SK-N-SH (cell line): ENCODE measurements at regions not wholly inside any gene's neighbourhood (a gene's known extent, or its start where the extent isn't known, plus 50 kb on each side); places are given as distances from the start of the nearest gene placed in this dataset.

ENCODE experiments used
- CTCF ChIA-PET: fragments of 300-600, 350-600 bp; formaldehyde crosslinking; extraction: SDS; loops from one replicate; lab custom pipeline; 2021; lab: Yijun Ruan, JAX
- POLR2A ChIA-PET: fragments of 350-600 bp; sonication (Branson Sonifier 250); formaldehyde crosslinking; extraction: SDS; loops from one replicate; lab custom pipeline; 2020; ENCODE audit warnings: antibody characterized with exemption, inconsistent platforms; lab: Yijun Ruan, JAX
- DNase-seq: peaks from one replicate; pipeline ENCODE4 v3.0.0; 2012
- H2AFZ ChIP-seq: fragments of 200-600 bp; sonication (generic); 2 replicates; pipeline ENCODE4 v1.8.1; 2016; ENCODE audit warnings: antibody characterized with exemption, mild to moderate bottlenecking, low read depth
- H3F3A ChIP-seq: fragments of 200-600 bp; sonication (generic); replicated peaks from 2 replicates; pipeline ENCODE3; 2016; ENCODE audit warnings: antibody characterized with exemption, mild to moderate bottlenecking; ENCODE audit not compliant: insufficient read depth
- H3K27ac ChIP-seq, 2 experiments: fragments of 200-500 bp in 1 of 2; fragments of 200-600 bp in 1 of 2; sonication (Bioruptor generic) in 1 of 2; sonication (generic), shearing (Covaris generic) in 1 of 2; 2 replicates each; pipeline versions ENCODE4 v1.5.1 to v1.6.1; 2014 to 2016; ENCODE audit warnings: low read depth in 2 of 2, inconsistent platforms in 1 of 2, low read length in 1 of 2, mild to moderate bottlenecking in 1 of 2, mixed read lengths in 1 of 2
- H3K27me3 ChIP-seq: fragments of 200-600 bp; sonication (generic), shearing (Covaris generic); 2 replicates; pipeline ENCODE4 v1.6.1; 2016; ENCODE audit warnings: mixed run types; ENCODE audit not compliant: insufficient read depth
- H3K36me3 ChIP-seq, 2 experiments: fragments of 200-500 bp in 1 of 2; fragments of 200-600 bp in 1 of 2; sonication (Bioruptor generic) in 1 of 2; sonication (generic) in 1 of 2; replicated peaks in 1 of 2; 2 replicates each; pipeline versions ENCODE3 to v1.5.1; 2014 to 2016; ENCODE audit warnings: low read length in 1 of 2, mild to moderate bottlenecking in 1 of 2; ENCODE audit not compliant: insufficient read depth in 2 of 2, control insufficient read depth in 1 of 2
- H3K4me1 ChIP-seq, 2 experiments: fragments of 200-500 bp in 1 of 2; fragments of 200-600 bp in 1 of 2; sonication (Bioruptor generic) in 1 of 2; sonication (generic), shearing (Covaris generic) in 1 of 2; 2 replicates each; pipeline versions ENCODE4 v1.5.1 to v1.6.1; 2014 to 2016; ENCODE audit warnings: low read depth in 1 of 2, low read length in 1 of 2, mixed run types in 1 of 2; ENCODE audit not compliant: insufficient read depth in 2 of 2, control insufficient read depth in 1 of 2
- H3K4me2 ChIP-seq: fragments of 200-600 bp; sonication (generic), shearing (Covaris generic); 2 replicates; pipeline ENCODE4 v1.6.1; 2017; ENCODE audit warnings: mixed run types
- H3K4me3 ChIP-seq, 2 experiments: fragments of 200-500 bp in 1 of 2; fragments of 200-600 bp in 1 of 2; sonication (Bioruptor generic) in 1 of 2; sonication (generic), shearing (Covaris generic) in 1 of 2; 2 replicates each; pipeline versions ENCODE4 v1.5.1 to v1.8.1; 2014 to 2016; ENCODE audit warnings: low read depth in 2 of 2, inconsistent platforms in 1 of 2, low read length in 1 of 2, mild to moderate bottlenecking in 1 of 2, mixed read lengths in 1 of 2, moderate library complexity in 1 of 2
- H3K79me2 ChIP-seq: fragments of 200-600 bp; sonication (generic); 2 replicates; pipeline ENCODE4 v1.8.1; 2017; ENCODE audit warnings: mild to moderate bottlenecking; ENCODE audit not compliant: insufficient read depth
- H3K9ac ChIP-seq: fragments of 200-600 bp; sonication (generic); 2 replicates; pipeline ENCODE4 v1.6.1; 2017; ENCODE audit warnings: mixed run types
- H3K9me2 ChIP-seq: fragments of 200-600 bp; sonication (generic); 2 replicates; pipeline ENCODE4 v1.6.1; 2017; ENCODE audit warnings: mixed run types
- H3K9me3 ChIP-seq: fragments of 200-600 bp; sonication (generic); 2 replicates; pipeline ENCODE4 v1.6.1; 2017; ENCODE audit warnings: mixed run types, mild to moderate bottlenecking, moderate library complexity
- H4K20me1 ChIP-seq: fragments of 200-600 bp; sonication (generic); 2 replicates; pipeline ENCODE4 v1.6.1; 2017; ENCODE audit warnings: mild to moderate bottlenecking, mixed run types; ENCODE audit not compliant: insufficient read depth
- EZH2phosphoT487 ChIP-seq: fragments of 200-600 bp; sonication (generic); IDR thresholded peaks from 2 replicates; pipeline ENCODE4 v1.6.1; 2017; ENCODE audit warnings: low read depth, mixed run types, mild to moderate bottlenecking, antibody characterized with exemption, moderate library complexity, borderline replicate concordance
- FOXJ3 ChIP-seq: sonication (generic); formaldehyde crosslinking; IDR thresholded peaks from 2 replicates; pipeline ENCODE4 v1.5.1; 2020; ENCODE audit warnings: mild to moderate bottlenecking, missing genetic modification reagents
- FOXM1 ChIP-seq: IDR thresholded peaks from 2 replicates; pipeline ENCODE4 v1.4.0; 2012; ENCODE audit warnings: low read depth, mild to moderate bottlenecking
- GATA2 ChIP-seq: sonication (generic); formaldehyde crosslinking; IDR thresholded peaks from 2 replicates; pipeline ENCODE4 v1.5.0; 2020; ENCODE audit warnings: mild to moderate bottlenecking, missing genetic modification reagents
- MEF2A ChIP-seq: IDR thresholded peaks from 2 replicates; pipeline ENCODE4 v1.4.0; 2012; ENCODE audit warnings: low read depth, borderline replicate concordance
- MXI1 ChIP-seq: IDR thresholded peaks from 2 replicates; pipeline ENCODE4 v1.6.1; 2012; ENCODE audit warnings: mild to moderate bottlenecking, low read depth, low read length, improper control_type of control experiment
- NFIC ChIP-seq: IDR thresholded peaks from 2 replicates; pipeline ENCODE4 v1.4.0; 2012; ENCODE audit warnings: borderline replicate concordance
- POLR2AphosphoS5 ChIP-seq: IDR thresholded peaks from 2 replicates; pipeline ENCODE4 v1.6.1; 2012; ENCODE audit warnings: low read depth, low read length
- RAD21 ChIP-seq: IDR thresholded peaks from 2 replicates; pipeline ENCODE4 v1.6.1; 2012; ENCODE audit warnings: mild to moderate bottlenecking, low read length
- RCOR1 ChIP-seq: fragments of 150-350 bp; IDR thresholded peaks from 2 replicates; pipeline ENCODE4 v1.6.1; 2017; ENCODE audit warnings: antibody characterized with exemption, low read length
- RFX5 ChIP-seq: IDR thresholded peaks from 2 replicates; pipeline ENCODE4 v1.6.1; 2012; ENCODE audit warnings: mild to moderate bottlenecking, improper control_type of control experiment, low read length
- TAF1 ChIP-seq: IDR thresholded peaks from 2 replicates; pipeline ENCODE4 v1.6.1; 2012; ENCODE audit warnings: low read depth, mild to moderate bottlenecking, low read length, moderate library complexity, borderline replicate concordance
- TCF12 ChIP-seq: IDR thresholded peaks from 2 replicates; pipeline ENCODE4 v1.4.0; 2012
- TEAD4 ChIP-seq: IDR thresholded peaks from 2 replicates; pipeline ENCODE4 v1.4.0; 2012; ENCODE audit warnings: mild to moderate bottlenecking, borderline replicate concordance; ENCODE audit not compliant: insufficient read depth
- WGBS: methylation state at CpG from one replicate; pipeline ENCODE4 v1.1.6; 2017; ENCODE audit warnings: low lambda C conversion rate; 5-methylcytosine and 5-hydroxymethylcytosine counted together
- TF ChIP-seq, protein P1 (sequence below): fragments of 150-350 bp; IDR thresholded peaks from 2 replicates; pipeline ENCODE4 v1.6.1; 2016; ENCODE audit warnings: mild to moderate bottlenecking, low read depth, low read length
- TF ChIP-seq, protein P2 (sequence below): fragments of 150-350 bp; IDR thresholded peaks from 2 replicates; pipeline ENCODE4 v1.6.1; 2017; ENCODE audit warnings: antibody characterized with exemption, low read length, low read depth, borderline replicate concordance
- TF ChIP-seq, protein P3 (sequence below): IDR thresholded peaks from 2 replicates; pipeline ENCODE4 v1.4.0; 2012; ENCODE audit warnings: low read depth
- TF ChIP-seq, protein P4 (sequence below): IDR thresholded peaks from 2 replicates; pipeline ENCODE4; 2012
- TF ChIP-seq, protein P5 (sequence below): IDR thresholded peaks from 2 replicates; pipeline ENCODE4 v1.4.0; 2012; ENCODE audit warnings: low read depth, borderline replicate concordance

DNA sequence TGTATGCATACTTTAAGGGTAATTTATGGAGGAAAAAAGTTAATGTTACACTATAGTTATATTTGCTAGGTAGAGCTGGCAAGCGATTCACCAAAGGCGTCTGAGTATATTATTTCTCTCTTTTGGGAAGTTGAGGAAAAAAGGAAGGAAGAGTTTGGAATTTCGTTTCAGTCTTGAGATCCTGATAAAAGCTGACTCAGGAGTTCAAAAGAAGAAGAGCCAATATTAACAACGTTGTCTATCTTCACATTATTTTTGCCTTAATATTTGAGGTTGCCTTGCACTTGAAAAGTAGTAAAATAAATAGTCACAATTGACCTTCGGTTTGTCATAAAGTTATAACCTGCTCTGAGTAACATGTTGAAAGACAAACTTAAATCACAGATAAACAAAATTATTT is 888.6 kb downstream of the KCNJ2 start:
- Histone ChIP-seq H3F3A (no peaks in the 10 kb centered on the region), H3K36me3 (no peaks in the 10 kb centered on the region), H3K4me3 (no peak overlapping the region), H3K27me3 (no peaks in the 10 kb centered on the region), H3K4me1 (no peaks in the 10 kb centered on the region), H3K4me2 (no peak overlapping the region), H3K9me3 (no peaks in the 10 kb centered on the region), H3K27ac (no peak overlapping the region), H3K9ac (no peak overlapping the region), H2AFZ (no peak overlapping the region), H3K79me2 (no peaks in the 10 kb centered on the region), H3K9me2 (no peaks in the 10 kb centered on the region), H4K20me1 (no peaks in the 10 kb centered on the region)
- ChIA-PET CTCF (interaction anchor here (1.1 kb wide), 1 partner anchor 20 kb away, joined by 3 read pairs; no protein-coding TSS in a partner anchor), POLR2A (no interaction called here)
- DNase-seq = no peak
- WGBS = 49% methylated on average over 5 of the region's 5 CpGs
- TF ChIP-seq RCOR1 (no peak), NFIC (no peak), EZH2phosphoT487 (no peak), POLR2AphosphoS5 (no peak), TAF1 (no peak), FOXM1 (no peak), TEAD4 (no peak), RAD21 (no peak), MXI1 (no peak), RFX5 (no peak), FOXJ3 (no peak), MEF2A (no peak), GATA2 (no peak)
- TF ChIP-seq, protein P1, sequence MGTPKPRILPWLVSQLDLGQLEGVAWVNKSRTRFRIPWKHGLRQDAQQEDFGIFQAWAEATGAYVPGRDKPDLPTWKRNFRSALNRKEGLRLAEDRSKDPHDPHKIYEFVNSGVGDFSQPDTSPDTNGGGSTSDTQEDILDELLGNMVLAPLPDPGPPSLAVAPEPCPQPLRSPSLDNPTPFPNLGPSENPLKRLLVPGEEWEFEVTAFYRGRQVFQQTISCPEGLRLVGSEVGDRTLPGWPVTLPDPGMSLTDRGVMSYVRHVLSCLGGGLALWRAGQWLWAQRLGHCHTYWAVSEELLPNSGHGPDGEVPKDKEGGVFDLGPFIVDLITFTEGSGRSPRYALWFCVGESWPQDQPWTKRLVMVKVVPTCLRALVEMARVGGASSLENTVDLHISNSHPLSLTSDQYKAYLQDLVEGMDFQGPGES = no peak
- TF ChIP-seq, protein P2, sequence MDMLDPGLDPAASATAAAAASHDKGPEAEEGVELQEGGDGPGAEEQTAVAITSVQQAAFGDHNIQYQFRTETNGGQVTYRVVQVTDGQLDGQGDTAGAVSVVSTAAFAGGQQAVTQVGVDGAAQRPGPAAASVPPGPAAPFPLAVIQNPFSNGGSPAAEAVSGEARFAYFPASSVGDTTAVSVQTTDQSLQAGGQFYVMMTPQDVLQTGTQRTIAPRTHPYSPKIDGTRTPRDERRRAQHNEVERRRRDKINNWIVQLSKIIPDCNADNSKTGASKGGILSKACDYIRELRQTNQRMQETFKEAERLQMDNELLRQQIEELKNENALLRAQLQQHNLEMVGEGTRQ = no peak
- TF ChIP-seq, protein P3, sequence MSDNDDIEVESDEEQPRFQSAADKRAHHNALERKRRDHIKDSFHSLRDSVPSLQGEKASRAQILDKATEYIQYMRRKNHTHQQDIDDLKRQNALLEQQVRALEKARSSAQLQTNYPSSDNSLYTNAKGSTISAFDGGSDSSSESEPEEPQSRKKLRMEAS = no peak
- TF ChIP-seq, protein P4, sequence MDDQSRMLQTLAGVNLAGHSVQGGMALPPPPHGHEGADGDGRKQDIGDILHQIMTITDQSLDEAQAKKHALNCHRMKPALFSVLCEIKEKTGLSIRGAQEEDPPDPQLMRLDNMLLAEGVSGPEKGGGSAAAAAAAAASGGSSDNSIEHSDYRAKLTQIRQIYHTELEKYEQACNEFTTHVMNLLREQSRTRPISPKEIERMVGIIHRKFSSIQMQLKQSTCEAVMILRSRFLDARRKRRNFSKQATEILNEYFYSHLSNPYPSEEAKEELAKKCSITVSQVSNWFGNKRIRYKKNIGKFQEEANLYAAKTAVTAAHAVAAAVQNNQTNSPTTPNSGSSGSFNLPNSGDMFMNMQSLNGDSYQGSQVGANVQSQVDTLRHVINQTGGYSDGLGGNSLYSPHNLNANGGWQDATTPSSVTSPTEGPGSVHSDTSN = no peak

DNA sequence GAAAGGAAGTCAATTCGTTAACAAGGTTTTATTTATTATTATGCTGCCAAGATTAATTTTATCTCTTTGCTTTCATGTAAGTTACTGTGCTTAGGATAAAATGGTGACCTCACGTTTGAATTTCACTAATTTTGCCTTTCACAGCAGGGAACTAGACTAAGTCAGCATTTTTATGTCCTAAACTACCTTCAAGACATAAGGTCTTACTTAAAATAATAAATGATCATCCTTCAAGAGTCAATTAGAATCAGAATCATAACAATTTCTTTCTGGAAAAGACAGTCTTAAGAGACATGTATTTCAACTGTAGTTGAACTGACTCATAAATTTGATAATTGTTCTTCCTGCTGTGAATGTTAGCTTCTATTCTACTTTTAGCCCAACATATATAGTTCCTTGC is 893.8 kb downstream of the KCNJ2 start:
- no peaks in the 10 kb centered on the region for H4K20me1 ChIP-seq
- no peak for DNase-seq
- no peaks in the 10 kb centered on the region for H3F3A ChIP-seq
- H3K9me2 ChIP-seq = no peaks in the 10 kb centered on the region
- ChIA-PET CTCF (no interaction called here), POLR2A (no interaction called here)
- no peak overlapping the region for H3K4me2 ChIP-seq
- no peak overlapping the region for H3K27ac ChIP-seq
- H2AFZ ChIP-seq = no peak overlapping the region
- no peak overlapping the region for H3K9ac ChIP-seq
- H3K27me3 ChIP-seq = no peaks in the 10 kb centered on the region
- H3K4me3 ChIP-seq = no peak overlapping the region
- H3K79me2 ChIP-seq = no peaks in the 10 kb centered on the region
- no peaks in the 10 kb centered on the region for H3K9me3 ChIP-seq
- H3K36me3 ChIP-seq = no peaks in the 10 kb centered on the region
- TF ChIP-seq POLR2AphosphoS5 = no peak
- no peak for TF ChIP-seq TAF1
- TF ChIP-seq TCF12 = no peak
- TF ChIP-seq, protein P5, sequence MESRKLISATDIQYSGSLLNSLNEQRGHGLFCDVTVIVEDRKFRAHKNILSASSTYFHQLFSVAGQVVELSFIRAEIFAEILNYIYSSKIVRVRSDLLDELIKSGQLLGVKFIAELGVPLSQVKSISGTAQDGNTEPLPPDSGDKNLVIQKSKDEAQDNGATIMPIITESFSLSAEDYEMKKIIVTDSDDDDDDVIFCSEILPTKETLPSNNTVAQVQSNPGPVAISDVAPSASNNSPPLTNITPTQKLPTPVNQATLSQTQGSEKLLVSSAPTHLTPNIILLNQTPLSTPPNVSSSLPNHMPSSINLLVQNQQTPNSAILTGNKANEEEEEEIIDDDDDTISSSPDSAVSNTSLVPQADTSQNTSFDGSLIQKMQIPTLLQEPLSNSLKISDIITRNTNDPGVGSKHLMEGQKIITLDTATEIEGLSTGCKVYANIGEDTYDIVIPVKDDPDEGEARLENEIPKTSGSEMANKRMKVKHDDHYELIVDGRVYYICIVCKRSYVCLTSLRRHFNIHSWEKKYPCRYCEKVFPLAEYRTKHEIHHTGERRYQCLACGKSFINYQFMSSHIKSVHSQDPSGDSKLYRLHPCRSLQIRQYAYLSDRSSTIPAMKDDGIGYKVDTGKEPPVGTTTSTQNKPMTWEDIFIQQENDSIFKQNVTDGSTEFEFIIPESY = no peak
- TF ChIP-seq MEF2A = no peak
- TF ChIP-seq, protein P4 = no peak
- no peak for TF ChIP-seq RAD21
- no peaks in the 10 kb centered on the region for H3K4me1 ChIP-seq
- WGBS = 32% methylated on average over 2 of the region's 2 CpGs
